CD4-positive, alpha-beta T cell treated with Interleukin-15 for 1 hour (primary cell): ENCODE measurements at regions not wholly inside any gene's neighbourhood (a gene's known extent, or its start where the extent isn't known, plus 50 kb on each side); places are given as distances from the start of the nearest gene placed in this dataset.
"Not testable (repeated sequence)": the region's sequence is repeated elsewhere in the genome, so short reads cannot be mapped to it uniquely, and the experiment has no call there.

Experiments
- DNase-seq: peaks from one replicate; pipeline ENCODE4 v3.0.0-alpha.2; 2020

DNA sequence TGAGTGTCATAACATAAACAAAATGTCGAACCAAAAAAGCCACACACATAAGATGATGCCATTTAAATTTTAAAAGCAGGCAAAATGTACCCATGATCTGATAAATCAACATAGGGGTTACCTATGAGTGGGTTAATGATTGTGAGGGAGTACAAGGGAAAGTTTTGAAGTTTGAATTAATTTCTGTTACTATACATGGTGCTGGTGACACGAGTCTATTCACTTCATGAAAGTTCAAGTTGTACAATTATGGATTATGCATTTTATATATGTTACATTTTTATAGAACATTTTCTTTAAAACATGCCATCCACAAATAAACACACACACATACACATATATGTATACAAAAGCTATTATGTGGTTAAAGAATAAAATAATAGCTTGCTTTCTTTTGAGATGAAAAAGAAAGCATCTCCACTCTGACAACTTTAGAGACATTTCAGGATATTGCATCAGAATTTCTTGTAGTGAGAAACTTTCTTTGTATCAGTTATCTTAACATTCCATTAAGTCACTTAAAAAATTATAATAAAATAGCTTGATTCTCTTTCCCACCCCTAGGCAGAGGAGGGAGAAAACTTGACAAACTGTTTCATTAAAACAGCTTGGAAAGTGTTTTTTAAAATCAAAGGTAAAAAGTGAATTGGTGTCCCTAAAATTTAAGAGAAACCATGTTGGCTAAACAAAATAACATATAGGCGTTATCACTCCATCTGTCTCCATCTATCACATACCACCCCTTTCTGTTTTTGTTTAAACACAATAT is 891.8 kb upstream of the NDST4 start:
- DNase-seq = no peak

DNA sequence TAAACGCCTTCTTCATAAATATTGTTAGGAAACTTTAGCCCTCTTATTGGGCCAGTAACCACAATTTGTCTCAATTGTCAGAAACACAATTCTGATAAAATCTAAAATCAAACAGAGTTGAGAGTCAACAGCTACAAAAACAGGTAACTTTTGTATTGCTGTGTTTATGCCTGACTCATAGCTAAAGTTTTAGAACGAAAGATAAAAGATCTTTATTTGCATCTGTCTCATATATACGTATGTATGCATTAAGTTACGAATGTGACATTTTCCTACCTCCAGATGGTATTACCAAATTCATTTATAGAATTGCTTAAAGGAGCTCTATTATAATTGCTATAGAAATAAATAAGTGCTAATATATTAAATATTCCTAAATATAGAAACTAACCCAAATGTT is 887.9 kb upstream of the NDST4 start:
- DNase-seq = no peak

DNA sequence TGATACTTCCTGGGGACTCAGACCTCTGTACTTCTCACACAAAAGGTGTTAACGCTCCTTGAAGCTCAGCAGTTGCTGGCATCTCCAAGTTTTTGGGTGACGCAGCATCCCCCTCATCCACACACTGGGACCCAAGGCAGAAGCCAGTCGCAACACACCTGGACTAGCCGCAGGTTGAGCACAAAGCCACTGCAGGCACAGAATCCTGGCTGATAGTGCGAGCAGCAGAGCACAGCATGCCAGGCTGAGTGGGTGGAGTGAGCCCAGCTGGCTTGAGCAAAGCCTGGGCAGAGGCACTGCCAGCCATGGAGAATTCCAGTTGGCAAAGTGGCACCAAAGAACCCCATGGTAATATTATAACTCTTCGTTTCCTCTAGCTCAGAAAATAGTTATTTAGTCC is 873.2 kb upstream of the NDST4 start:
- DNase-seq = no peak

DNA sequence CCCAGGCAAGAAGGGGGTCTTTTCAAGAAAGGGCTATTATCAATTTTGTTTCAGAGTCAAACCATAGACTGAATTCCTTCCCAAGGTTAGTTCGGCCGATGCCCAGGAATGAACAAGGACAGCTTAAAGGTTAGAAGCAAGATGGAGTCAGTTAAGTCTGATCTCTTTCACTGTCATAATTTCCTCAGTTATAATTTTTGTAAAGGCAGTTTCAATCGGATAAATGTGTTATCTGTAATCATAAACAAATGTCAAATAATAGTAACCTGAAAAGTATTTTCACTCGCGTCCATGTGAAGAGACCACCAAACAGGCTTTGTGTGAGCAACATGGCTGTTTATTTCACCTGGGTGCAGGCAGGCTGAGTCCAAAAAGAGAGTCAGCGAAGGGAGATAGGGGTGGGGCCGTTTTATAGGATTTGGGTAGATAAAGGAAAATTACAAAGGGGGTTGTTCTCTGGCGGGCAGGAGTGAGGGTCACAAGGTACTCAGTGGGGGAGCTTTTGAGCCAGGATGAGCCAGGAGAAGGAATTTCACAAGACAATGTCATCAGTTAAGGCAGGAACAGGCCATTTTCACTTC is 862.1 kb upstream of the NDST4 start:
- DNase-seq = not testable (repeated sequence)

DNA sequence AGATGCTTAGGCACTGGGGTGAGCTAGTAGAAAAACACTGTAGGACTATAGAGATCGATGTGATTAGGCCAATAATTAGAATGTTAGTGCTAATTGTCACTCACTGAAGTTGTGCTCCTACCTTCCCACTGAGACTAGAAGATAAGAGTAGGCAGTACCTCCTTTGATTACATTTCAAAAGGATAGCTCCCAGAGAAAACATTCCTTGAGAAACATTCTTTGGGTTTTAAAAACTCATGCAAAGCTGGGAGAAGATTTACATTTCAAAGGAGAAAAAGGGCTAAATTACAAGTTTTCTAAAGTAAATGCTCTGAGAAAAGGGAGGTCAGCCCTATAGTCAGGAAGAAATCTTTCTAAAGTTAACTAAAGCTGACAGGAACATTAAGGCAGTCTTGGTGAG is 860.3 kb upstream of the NDST4 start:
- DNase-seq = no peak

DNA sequence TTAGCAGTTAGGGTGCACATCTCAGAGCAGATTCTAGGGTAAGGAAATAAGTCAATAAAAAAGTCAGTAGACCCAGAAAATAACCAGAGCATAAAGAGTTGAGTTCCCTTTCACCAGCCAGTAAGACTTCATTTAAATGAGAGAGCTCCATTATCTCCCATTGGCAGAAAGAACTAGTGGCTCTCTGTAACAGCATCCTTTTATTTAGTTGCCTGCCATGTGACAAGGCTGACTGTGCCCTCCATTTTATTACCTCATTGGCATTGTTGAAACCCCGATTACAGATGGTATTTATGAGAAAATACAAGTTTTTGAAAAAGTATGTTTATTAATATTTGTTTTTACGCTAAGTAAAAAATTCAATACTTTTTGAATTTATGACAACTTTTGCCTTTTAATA is 859.5 kb upstream of the NDST4 start:
- no peak for DNase-seq

DNA sequence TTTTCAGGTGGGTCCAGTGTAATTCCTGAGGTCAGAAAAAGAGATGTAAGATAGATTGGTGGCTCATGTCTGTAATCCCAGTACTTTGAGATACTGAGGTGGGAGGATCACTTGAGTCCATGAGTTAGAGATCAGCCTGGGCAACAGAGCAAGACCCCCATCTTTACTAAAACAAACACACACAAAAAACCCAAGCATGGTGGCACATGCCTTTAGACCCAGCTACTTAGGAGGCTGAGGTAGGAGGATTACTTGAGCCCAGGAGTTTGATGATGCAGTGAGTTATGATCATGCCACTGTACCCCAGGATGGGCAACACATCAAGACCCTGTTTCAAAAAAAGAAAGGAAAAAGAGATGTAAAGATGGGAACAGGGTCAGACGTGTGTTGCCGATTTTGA is 857.4 kb upstream of the NDST4 start:
- DNase-seq = no peak

DNA sequence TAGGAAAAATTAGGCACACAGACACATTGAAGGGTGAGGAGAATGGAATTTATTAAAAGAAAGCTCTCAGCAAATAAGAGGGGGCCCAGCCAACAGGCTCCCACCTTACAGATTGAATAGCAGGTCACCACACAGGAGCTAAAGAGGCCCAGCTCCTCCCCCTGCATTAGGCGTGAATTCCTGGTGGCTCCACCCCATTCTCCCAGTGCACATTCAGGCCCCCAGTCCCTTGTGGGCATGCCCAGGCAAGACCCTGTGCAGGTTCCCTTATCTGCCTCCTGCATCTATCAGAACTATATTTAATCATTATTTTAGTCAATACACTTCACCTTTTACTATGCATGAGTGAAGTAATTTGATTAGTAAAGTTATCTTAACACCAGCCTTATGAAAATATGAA is 856.3 kb upstream of the NDST4 start:
- DNase-seq = no peak

DNA sequence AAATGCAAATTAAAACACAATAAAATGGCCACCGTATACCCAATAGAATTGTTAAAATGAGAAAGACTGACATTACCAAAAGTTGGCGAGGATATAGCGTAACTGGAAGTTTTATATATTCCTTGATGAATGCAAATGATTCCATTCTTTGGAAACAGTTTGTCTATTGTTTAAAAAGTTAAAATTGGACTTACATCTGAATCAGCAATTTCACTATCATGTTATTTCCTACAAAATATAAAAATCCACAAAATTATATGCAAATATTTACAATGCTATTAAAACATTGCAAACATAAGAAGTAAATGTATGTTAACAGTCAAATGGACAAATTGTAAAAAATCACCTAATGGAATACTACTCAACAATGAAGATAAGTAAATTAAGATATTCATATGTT is 852.2 kb upstream of the NDST4 start:
- DNase-seq = no peak

DNA sequence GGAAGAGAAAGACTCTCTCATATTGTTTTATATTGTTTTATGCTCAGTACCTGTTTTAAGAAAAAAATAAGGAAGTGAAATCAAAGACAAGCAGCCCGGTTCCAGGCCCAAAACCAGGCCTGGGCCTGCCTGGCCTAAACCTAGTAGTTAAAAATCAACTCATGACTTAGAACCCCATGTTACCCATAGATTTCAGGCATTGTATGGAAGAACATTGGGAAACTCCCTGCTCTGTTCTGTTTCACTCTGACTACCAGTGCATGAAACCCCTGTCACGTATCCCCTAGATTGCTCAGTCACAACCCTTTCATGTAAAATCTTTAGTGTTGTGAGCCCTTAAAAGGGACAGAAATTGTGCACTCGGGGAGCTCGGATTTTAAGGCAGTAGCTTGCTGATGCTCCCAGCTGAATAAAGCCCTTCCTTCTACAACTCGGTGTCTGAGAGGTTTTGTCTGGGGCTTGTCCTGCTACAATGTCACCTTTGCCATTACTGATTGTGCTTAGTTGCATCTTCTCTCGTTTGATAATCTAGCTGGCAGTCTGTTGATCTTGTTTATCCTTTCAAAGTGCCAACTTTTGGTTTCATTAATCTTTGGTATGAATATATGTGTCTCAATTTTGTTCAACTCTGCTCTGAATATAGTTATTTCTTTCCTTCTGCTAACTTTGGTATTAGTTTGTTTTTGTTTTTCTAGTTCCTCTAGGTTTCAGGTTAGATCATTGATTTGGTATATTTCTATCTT is 842.8 kb upstream of the NDST4 start:
- not testable (repeated sequence) for DNase-seq

DNA sequence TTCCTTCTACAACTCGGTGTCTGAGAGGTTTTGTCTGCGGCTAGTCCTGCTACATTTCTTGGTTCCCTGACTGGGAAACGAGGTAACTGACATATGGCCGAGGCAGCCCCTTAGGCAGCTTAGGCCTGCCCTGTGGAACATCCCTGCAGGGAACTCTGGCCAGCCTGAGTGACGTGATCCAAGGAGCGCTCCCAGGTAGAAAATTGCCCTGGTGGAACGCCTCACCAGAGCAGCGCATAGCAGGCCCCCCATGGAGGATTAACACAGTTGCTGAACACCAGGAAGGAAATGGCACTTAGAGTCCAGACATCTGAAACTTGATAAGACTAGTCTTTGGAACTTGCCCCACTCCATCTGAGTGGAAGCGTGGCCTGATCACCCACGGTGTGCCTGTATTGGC is 837.4 kb upstream of the NDST4 start:
- no peak for DNase-seq

DNA sequence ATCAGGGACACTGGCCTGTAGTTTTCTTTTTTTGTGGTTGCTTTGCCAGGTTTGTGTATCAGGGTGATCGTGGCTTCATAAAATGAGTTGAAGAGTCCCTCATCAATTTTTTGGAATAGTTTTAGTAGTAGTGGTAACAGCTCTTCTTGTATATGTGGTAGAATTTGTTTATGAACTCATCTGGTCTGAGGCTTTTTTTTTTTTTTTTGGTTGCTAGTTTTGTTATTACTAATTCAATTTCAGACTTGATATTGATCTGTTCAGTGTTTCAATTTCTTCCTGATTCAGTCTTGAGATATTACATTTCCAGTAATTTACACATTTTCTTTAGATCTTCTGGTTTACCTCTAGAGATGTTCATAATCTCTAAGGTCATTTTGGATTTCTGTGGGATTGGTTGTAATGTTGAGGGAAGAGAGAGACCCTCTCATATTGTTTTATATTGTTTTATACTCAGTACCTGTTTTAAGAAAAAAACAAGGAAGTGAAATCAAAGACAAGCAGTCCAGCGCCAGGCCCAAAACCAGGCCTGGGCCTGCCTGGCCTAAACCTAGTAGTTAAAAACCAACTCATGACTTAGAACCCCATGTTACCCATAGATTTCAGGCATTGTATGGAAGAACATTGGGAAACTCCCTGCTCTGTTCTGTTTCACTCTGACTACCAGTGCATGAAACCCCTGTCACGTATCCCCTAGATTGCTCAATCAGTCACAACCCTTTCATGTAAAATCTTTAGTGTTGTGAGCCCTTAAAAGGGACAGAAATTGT is 836.7 kb upstream of the NDST4 start:
- not testable (repeated sequence) for DNase-seq

DNA sequence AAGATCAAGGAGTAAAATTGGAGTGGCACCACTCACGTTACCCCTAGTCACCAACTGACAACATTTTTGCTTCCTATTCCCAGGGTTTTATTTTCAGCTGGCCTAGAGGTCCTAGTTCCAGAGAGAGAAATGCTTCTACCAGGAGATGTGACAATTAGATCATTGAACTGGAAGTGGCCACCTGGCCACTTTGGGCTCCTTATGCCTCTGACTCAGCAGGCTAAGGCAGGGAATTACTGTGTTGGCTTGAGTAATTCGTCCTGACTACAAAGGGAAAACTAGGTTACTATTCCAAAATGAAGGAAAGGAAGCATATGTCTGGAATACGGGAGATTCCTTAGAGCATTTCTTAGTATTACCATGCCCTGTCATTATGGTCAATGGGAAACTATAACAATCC is 831.6 kb upstream of the NDST4 start:
- no peak for DNase-seq

DNA sequence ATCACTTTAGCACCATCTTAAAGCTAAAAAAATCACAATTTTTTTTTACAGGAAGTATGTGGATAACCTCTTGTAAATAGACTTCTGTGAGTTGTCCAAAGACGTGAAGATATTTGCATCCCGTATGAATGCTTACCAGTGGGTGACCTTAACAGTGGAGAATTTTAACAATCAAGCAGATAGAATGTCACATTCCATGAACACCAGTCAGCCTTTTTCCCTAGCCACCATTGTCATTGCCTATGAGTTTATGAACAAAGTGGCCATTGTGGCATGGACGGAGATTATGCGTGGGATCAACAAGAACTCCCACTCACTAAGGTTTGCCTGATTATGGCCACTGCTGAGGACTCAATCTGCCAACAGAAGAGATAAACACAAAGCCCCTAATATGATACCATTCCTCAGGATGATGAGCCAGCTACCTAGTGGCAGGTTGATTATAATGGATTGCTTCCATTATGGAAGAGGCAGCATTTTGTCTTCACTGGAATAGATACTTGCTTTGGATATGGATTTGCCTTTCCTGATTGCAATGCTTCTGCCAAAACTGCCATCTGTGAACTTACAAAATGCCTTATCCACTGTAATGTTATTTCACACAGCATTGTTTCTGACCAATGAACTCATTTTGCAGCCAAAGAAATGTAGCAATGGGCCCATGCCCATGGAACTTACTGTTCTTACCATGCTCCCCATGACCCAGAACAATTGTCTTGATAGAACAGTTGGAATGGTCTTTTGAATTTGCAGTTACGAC is 830.9 kb upstream of the NDST4 start:
- no peak for DNase-seq

DNA sequence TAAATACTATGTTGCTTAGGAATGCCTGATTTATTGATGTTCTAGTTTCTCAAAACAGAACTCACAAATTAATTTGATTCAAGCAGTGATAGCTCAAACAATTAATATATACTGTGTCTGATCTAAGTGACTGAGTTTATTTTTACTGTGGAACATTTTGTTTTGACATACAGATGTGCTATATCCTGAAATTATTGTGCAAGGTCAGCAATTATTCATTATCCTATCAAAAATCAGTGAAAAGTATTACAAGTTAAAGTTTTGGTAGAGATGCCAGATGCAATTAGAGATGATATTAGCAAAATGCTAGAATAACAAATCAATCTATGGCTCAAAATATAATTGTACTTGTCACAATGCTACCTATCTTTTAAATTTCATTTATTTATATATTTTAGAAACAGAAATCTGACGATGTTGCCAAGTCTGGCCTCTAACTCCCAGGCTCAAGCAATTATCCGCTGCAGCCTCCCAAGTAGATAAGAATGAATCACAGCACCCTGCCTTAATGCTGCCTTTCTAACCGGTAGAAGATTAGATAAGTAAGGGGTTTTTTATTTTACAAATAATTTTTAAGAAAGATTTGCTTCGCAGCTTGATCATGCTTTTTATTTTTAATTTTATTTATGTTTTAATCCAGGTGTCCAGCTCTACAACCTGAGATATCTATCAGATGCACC is 825.5 kb upstream of the NDST4 start:
- DNase-seq = no peak

DNA sequence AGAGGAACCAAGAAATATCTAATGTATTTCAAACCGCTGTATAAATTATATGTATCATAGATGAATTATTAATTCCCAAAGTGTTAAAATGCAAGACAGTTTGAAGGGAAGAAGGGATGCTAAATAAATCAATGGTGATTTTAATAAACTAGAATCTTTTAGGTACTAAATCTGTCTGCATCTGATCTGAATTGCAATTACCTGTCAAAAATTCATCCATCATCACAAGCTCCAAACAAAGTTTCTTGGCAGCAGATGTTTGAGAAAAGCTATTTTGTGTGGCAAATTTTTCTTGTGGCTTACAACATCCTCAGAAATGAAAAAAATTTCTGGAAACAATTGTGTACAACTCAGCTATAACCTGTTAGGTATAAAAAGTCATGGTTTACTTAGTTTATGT is 816.0 kb upstream of the NDST4 start:
- DNase-seq = no peak

DNA sequence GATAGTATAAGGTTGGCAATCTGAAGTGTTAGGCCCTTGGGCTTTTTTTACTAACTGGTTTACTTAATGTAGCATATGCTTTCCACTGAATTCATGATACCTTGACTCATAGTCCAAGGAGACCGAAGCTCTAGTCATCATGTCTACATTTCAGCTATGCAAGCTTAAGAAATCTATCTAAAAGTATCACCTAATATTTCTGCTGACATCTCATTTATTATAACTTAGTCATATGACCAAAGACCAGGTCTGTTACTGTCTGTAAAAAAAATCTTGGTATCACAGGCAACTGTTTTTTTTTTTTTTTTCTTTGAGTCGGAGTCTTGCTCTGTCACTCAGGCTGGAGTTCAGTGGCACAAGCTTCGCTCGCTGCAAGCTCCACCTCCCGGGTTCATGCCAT is 814.0 kb upstream of the NDST4 start:
- no peak for DNase-seq

DNA sequence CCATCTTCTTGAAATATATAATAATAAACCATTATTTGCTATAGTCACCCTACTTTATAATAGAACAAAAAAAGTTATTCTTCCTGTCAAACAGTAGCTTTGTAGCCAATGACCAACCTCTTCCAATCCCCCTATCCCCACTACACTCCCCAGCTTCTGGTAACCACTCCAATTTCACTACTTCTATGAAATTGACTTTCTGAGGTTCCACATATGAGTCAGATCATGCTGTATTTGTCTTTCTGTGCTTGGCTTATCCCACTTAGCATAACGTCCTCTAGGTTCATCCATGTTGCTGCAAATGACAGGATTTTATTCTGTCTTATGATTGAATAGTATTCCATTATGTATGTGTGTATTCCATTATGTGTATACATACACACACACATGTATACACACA is 809.7 kb upstream of the NDST4 start:
- no peak for DNase-seq

DNA sequence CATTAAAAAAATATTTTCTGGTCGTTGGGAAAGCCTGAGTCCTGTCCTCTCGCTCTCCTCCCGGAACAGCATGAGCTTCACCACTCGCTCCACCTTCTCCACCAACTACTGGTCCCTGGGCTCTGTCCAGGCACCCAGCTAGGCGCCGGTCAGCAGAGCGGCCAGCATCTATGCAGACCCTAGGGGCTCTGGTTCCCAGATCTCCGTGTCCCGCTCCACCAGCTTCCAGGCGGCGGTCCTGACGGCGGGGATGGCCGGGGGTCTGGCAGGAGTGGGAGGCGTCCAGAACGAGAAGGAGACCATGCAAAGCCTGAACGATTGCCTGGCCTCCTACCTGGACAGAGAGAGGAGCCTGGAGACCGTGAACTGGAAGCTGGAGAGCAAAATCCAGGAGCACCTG is 807.2 kb upstream of the NDST4 start:
- no peak for DNase-seq

DNA sequence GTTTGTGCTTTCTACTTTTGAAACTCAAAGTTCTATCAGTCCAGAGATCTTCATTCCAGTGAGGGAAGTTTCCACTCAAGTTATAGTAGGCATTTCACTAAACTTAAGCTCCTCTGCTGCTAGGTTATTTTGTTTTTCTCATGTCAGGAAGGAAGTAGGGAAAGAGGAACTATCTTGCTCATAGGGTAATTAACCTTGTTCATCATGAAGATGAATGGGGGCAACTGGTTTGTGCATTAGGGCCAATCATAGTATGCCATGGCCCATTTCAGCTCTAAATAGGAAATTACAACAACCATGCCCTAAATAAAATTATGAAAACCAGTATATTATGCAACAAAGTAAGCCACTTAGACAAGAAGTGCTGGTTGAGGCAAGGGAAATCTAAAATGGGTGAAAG is 804.7 kb upstream of the NDST4 start:
- DNase-seq = no peak

DNA sequence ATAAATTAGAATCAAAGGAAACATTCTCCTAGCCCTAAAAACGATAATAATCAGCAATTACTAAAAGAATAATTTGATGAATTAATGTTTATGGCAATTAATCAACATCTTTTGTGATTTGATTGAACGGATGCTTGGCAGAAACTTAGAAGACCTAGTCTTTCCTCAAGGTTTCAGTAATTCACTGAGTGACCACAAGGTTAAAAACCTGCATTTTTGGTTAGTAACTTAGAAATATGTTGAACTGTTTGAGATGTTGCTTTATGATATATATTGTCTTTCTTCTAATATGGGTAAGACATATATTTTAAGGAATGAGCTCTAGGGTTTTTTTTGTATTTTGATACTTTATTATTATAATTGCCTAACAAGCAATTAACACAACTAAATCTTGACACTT is 793.0 kb upstream of the NDST4 start:
- no peak for DNase-seq

DNA sequence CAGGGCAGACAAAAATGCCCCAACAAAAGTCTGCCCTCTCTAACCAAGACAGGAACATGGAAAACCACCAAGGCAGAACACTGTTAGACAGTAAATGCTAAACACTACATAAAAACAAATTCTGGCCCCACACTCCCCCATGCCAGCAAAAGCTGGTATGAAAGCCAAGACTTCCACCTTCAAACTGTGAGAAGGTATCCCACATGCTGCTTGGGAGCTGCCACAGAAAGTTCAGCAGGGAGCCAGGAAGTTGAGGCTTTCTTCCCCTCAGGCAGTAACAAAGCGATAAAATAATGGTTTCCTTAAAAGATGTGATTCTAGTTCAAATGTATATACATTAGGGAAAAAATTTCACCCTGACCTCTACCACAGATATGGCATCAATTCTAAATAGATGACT is 770.4 kb upstream of the NDST4 start:
- DNase-seq = no peak
